ENCODE measurements at regions not wholly inside any gene's neighbourhood (a gene's known extent, or its start where the extent isn't known, plus 50 kb on each side); places are given as distances from the start of the nearest gene placed in this dataset.
"Not testable (repeated sequence)": the region's sequence is repeated elsewhere in the genome, so short reads cannot be mapped to it uniquely, and the experiment has no call there.

DNA sequence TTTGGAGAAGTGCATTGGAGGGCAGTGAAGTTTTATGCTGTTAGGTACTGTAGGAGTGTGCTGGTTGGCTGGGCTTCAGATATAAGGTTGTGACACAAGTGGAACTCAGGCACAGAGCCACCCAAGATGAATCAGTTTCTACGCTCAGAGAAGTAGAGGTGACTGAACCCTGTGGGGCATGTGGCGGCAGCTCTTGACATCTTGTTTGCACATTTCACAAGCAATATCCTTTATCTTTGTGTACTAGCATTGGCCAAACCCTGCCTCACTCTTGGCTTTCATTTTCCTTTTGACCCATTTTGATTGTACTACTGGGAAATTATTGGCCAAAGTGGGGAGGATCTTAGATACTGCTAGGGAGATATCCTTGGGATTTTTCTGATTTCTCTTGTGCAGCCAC is 110.0 kb downstream of the PSAT1 start:
- CTCF ChIA-PET: no interaction called here
- no TSS peak for BruUV-seq (replicated peaks)
- intact Hi-C loops (cut with micrococcal nuclease; ENCODE audit: unreplicated experiment): no loop called here

DNA sequence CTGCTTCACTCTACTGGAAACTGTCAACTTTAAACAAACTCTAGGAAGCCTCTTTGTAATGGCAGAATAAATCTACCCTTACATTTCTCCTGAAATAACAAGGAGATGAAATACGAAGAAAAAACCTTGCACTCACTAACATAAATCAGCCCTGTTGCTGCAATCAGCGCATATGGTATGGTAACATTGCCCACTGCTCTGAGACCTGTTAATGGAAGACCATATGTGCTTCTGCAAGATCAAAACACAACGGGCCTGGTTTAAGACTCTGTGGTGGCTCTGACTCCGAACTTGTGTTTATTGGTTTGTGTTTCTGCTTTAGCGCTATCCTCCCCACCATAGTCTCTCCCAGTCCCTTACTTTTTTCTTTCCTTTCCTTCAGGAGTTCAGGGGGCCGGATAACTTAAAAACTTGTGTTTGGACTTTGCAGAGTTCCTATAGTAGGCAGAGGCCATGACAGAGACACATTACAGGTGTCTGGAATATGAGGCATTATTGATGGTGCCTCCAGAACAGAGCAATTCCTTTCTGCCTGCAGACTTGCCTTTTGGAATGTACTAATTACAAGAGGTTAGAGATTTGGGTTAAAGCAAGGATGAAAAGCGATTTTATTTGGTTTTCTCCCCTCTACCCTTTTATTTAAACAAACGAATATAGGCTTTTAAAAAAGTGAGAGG is 110.8 kb downstream of the PSAT1 start:
- Histone ChIP-seq H3K27ac (ENCODE audit: low read depth, low read length, poor library complexity, severe bottlenecking) (no peak overlapping the region), H3K36me3 (ENCODE audit: insufficient read depth, low read length, poor library complexity, severe bottlenecking) (no peaks in the 10 kb centered on the region), H3K9me3 (ENCODE audit: low read depth, low read length, poor library complexity, severe bottlenecking) (no peaks in the 10 kb centered on the region), H3K4me1 (ENCODE audit: insufficient read depth, low read length, poor library complexity, severe bottlenecking) (no peaks in the 10 kb centered on the region), H3K27me3 (replicated peaks; ENCODE audit: insufficient read depth, low read depth, low read length, poor library complexity) (no peaks in the 10 kb centered on the region), H3K4me3 (ENCODE audit: low read depth, low read length, poor library complexity, severe bottlenecking) (no peak overlapping the region)
- TF ChIP-seq EZH2 (IDR thresholded peaks at IDR 0.05; ENCODE audit: borderline replicate concordance, low read depth, low read length, poor library complexity, severe bottlenecking): no peak
- TF ChIP-seq, protein P1, sequence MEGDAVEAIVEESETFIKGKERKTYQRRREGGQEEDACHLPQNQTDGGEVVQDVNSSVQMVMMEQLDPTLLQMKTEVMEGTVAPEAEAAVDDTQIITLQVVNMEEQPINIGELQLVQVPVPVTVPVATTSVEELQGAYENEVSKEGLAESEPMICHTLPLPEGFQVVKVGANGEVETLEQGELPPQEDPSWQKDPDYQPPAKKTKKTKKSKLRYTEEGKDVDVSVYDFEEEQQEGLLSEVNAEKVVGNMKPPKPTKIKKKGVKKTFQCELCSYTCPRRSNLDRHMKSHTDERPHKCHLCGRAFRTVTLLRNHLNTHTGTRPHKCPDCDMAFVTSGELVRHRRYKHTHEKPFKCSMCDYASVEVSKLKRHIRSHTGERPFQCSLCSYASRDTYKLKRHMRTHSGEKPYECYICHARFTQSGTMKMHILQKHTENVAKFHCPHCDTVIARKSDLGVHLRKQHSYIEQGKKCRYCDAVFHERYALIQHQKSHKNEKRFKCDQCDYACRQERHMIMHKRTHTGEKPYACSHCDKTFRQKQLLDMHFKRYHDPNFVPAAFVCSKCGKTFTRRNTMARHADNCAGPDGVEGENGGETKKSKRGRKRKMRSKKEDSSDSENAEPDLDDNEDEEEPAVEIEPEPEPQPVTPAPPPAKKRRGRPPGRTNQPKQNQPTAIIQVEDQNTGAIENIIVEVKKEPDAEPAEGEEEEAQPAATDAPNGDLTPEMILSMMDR (conservative IDR thresholded peaks at IDR 0.05; ENCODE audit: low read depth, low read length): no peak
- DNase-seq (ENCODE audit: low spot score): no peak
- ChIA-PET CTCF (no interaction called here), POLR2A (ENCODE audit: low non-redundant PET) (no interaction called here)
- no TSS peak for BruUV-seq (replicated peaks)
- intact Hi-C loops (cut with micrococcal nuclease; ENCODE audit: unreplicated experiment): no loop called here

More for the DNA sequence above, 110.0 kb downstream of the PSAT1 start:
- Histone ChIP-seq H3K9me3 (ENCODE audit: low read depth, low read length, poor library complexity, severe bottlenecking) (no peaks in the 10 kb centered on the region), H3K4me1 (ENCODE audit: insufficient read depth, low read length, poor library complexity, severe bottlenecking) (no peaks in the 10 kb centered on the region), H3K4me3 (ENCODE audit: low read depth, low read length, poor library complexity, severe bottlenecking) (no peak overlapping the region), H3K27ac (ENCODE audit: low read depth, low read length, poor library complexity, severe bottlenecking) (no peak overlapping the region), H3K36me3 (ENCODE audit: insufficient read depth, low read length, poor library complexity, severe bottlenecking) (no peaks in the 10 kb centered on the region), H3K27me3 (replicated peaks; ENCODE audit: insufficient read depth, low read depth, low read length, poor library complexity) (no peaks in the 10 kb centered on the region)
- DNase-seq (ENCODE audit: low spot score): no peak
- POLR2A ChIA-PET (ENCODE audit: low non-redundant PET): no interaction called here
- TF ChIP-seq, protein P1 (conservative IDR thresholded peaks at IDR 0.05; ENCODE audit: low read depth, low read length): no peak
- TF ChIP-seq EZH2 (IDR thresholded peaks at IDR 0.05; ENCODE audit: borderline replicate concordance, low read depth, low read length, poor library complexity, severe bottlenecking): no peak

DNA sequence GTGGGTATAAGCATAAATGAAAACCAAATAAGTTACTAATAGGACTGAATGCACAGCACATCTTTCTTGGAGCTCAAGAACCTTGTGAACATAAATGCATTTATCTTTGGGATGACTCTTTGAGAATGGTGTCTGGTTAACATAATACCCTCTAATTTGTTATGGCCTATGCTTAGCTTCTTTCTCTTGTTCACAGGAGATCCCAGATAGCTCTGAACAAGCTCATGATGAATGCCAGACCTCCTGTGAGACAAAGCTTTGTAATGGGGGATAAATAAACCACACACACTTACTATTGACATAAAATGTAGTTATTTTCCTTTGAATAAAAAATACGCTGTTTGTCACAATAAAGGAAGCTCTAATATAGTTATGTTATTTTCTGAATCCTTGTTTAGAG is 111.5 kb downstream of the PSAT1 start:
- no peak for DNase-seq (ENCODE audit: low spot score)
- TF ChIP-seq EZH2 (IDR thresholded peaks at IDR 0.05; ENCODE audit: borderline replicate concordance, low read depth, low read length, poor library complexity, severe bottlenecking): no peak
- TF ChIP-seq, protein P1 (conservative IDR thresholded peaks at IDR 0.05; ENCODE audit: low read depth, low read length): no peak
- H3K36me3 ChIP-seq (ENCODE audit: insufficient read depth, low read length, poor library complexity, severe bottlenecking): no peaks in the 10 kb centered on the region
- CTCF ChIA-PET: no interaction called here
- H3K27ac ChIP-seq (ENCODE audit: low read depth, low read length, poor library complexity, severe bottlenecking): no peak overlapping the region
- intact Hi-C loops (cut with micrococcal nuclease; ENCODE audit: unreplicated experiment): no loop called here
- BruUV-seq (replicated peaks): no TSS peak
- no peaks in the 10 kb centered on the region for H3K27me3 ChIP-seq (replicated peaks; ENCODE audit: insufficient read depth, low read depth, low read length, poor library complexity)
- H3K9me3 ChIP-seq (ENCODE audit: low read depth, low read length, poor library complexity, severe bottlenecking): no peaks in the 10 kb centered on the region
- H3K4me1 ChIP-seq (ENCODE audit: insufficient read depth, low read length, poor library complexity, severe bottlenecking): no peaks in the 10 kb centered on the region
- no peak overlapping the region for H3K4me3 ChIP-seq (ENCODE audit: low read depth, low read length, poor library complexity, severe bottlenecking)
- POLR2A ChIA-PET (ENCODE audit: low non-redundant PET): no interaction called here

DNA sequence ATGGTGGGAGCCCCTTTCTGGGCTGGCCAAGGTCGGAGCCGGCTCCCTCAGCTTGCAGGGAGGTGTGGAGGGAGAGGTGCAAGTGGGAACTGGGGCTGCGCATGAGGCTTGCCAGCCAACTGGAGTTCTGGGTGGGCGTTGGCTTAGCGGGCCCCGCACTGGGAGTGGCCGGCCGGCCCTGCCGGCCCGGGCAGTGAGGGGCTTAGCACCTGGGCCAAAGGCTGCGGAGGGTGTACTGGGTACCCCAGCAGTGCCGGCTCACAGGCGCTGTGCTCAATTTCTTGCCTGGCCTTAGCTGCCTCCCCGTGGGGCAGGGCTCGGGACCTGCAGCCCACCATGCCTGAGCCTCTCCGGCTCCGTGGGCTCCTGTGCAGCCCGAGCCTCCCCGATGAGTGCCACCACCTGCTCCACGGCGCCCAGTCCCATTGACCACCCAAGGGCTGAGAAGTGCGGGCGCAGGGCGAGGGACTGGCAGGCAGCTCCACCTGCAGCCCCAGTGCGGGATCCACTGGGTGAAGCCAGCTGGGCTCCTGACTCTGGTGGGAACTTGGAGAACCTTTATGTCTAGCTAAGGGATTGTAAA is 113.1 kb downstream of the PSAT1 start:
- H3K27ac ChIP-seq (ENCODE audit: low read depth, low read length, poor library complexity, severe bottlenecking); BruUV-seq (replicated peaks); H3K27me3 ChIP-seq (replicated peaks; ENCODE audit: insufficient read depth, low read depth, low read length, poor library complexity); POLR2A ChIA-PET (ENCODE audit: low non-redundant PET); H3K36me3 ChIP-seq (ENCODE audit: insufficient read depth, low read length, poor library complexity, severe bottlenecking); intact Hi-C loops (cut with micrococcal nuclease; ENCODE audit: unreplicated experiment); CTCF ChIA-PET; H3K9me3 ChIP-seq (ENCODE audit: low read depth, low read length, poor library complexity, severe bottlenecking); H3K4me1 ChIP-seq (ENCODE audit: insufficient read depth, low read length, poor library complexity, severe bottlenecking); DNase-seq (ENCODE audit: low spot score); H3K4me3 ChIP-seq (ENCODE audit: low read depth, low read length, poor library complexity, severe bottlenecking): not testable (repeated sequence)

All from A673 (cell line).